DND-41 (cell line): ENCODE measurements at regions not wholly inside any gene's neighbourhood (a gene's known extent, or its start where the extent isn't known, plus 50 kb on each side); places are given as distances from the start of the nearest gene placed in this dataset.

Experiments
- CTCF ChIP-seq: IDR thresholded peaks from 2 replicates; pipeline ENCODE4 v1.5.1; 2012; ENCODE audit warnings: borderline replicate concordance, low read length, moderate library complexity, mild to moderate bottlenecking; ENCODE audit not compliant: poor library complexity, severe bottlenecking; ENCODE audit errors: extremely low read depth
- EZH2 ChIP-seq: IDR thresholded peaks from 3 replicates; pipeline ENCODE4 v1.6.1; 2012; ENCODE audit warnings: borderline replicate concordance, low read depth, mild to moderate bottlenecking, moderate library complexity, low read length, inconsistent platforms; ENCODE audit not compliant: severe bottlenecking

- TF ChIP-seq CTCF = no peak
- no peak for TF ChIP-seq EZH2
Measured at GRCh38 chr10:69715156-69715898, 85.3 kb downstream of the FAM241B start.
